Head of caudate nucleus (tissue), 42 donors: ENCODE measurements at regions not wholly inside any gene's neighbourhood (a gene's known extent, or its start where the extent isn't known, plus 50 kb on each side); places are given as distances from the start of the nearest gene placed in this dataset.
"Not testable (repeated sequence)": the region's sequence is repeated elsewhere in the genome, so short reads cannot be mapped to it uniquely, and the experiment has no call there.

ENCODE experiments used
- DNase-seq, 42 donors: peaks; one replicate each; pipeline versions ENCODE4 v3.0.0 to v3.0.0-alpha.2; 2020 to 2021; ENCODE audit warnings: mixed read lengths in 7 of 42
- intact Hi-C: fragments of 100-400 bp; cut with DNase I; formaldehyde crosslinking; loops from one replicate; pipeline ENCODE4 v1.15.0; 2022

GRCh38 chr1:121556560-121556959, 371.8 kb downstream of the SRGAP2C start:
- intact Hi-C loops, DNase-seq: not testable (repeated sequence)

- DNase-seq, intact Hi-C loops: not testable (repeated sequence)
Measured at GRCh38 chr1:121558034-121558433, 373.3 kb downstream of the SRGAP2C start.

- peak in 2 of 42 donors; percentile 1 to 4 for DNase-seq
- intact Hi-C loops: no loop called here
Measured at GRCh38 chr1:121558514-121558913, 373.7 kb downstream of the SRGAP2C start.

- intact Hi-C loops: no loop called here
- DNase-seq: no peak
Measured at GRCh38 chr1:121566346-121566745, 381.6 kb downstream of the SRGAP2C start.

DNA sequence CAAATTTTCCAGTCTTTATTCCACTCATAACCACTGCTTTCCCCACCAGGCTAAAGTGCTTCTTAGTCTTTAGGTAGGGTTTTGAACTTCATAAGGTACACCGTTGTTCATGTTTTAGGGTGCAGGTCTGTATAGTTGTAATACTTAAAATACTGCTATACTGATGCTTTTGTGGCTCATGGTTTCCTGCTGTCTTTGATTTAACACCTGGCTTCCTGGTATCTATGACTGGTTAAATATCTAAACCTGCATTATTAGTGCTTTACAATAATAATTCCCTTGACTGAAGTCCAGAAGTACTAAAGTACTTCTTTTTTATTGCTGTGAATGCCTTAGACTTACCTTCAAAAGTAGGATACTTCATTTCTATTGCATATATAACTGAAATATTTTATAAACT, 384.7 kb downstream of the SRGAP2C start:
- intact Hi-C loops: no loop called here
- DNase-seq: no peak

DNA sequence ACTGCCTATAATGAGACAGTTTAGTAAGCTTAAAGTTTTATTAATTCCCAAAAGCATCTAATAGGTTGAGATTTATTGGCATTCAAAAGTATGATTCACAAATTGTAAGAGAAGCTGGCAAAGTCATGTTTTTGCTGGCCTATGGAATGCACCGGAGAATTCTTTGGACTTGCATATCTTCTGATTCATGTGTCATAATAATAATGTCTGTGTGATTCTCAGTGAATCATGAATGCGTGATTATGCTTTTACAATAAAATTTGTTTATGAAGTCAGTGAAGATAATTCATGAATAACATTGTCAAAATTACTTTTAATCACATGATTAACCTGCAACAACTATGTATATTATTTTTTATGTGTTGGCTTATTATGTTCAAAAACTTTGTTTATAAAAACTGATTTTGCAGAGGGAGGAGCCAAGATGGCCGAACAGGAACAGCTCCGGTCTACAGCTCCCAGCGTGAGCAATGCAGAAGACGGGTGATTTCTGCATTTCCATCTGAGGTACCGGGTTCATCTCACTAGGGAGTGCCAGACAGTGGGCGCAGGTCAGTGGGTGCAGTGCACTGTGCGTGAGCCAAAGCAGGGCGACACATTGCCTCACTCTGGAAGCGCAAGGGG, 389.2 kb downstream of the SRGAP2C start:
- intact Hi-C loops, DNase-seq: not testable (repeated sequence)

DNA sequence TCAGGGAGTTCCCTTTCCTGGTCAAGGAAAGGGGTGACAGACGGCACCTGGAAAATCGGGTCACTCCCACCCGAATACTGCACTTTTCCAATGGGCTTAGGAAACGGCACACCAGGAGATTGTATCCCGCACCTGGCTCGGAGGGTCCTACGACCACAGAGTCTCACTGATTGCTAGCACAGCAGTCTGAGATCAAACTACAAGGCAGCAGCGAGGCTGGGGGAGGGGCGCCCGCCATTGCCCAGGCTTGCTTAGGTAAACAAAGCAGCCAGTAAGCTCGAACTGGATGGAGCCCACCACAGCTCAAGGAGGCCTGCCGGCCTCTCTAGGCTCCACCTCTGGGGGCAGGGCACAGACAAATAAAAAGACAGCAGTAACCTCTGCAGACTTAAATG, 389.7 kb downstream of the SRGAP2C start:
- DNase-seq: not testable (repeated sequence)

GRCh38 chr1:121582898-121583297, 398.1 kb downstream of the SRGAP2C start:
- intact Hi-C loops, DNase-seq: not testable (repeated sequence)

More for the DNA sequence above, 389.7 kb downstream of the SRGAP2C start:
- intact Hi-C loops: not testable (repeated sequence)

DNA sequence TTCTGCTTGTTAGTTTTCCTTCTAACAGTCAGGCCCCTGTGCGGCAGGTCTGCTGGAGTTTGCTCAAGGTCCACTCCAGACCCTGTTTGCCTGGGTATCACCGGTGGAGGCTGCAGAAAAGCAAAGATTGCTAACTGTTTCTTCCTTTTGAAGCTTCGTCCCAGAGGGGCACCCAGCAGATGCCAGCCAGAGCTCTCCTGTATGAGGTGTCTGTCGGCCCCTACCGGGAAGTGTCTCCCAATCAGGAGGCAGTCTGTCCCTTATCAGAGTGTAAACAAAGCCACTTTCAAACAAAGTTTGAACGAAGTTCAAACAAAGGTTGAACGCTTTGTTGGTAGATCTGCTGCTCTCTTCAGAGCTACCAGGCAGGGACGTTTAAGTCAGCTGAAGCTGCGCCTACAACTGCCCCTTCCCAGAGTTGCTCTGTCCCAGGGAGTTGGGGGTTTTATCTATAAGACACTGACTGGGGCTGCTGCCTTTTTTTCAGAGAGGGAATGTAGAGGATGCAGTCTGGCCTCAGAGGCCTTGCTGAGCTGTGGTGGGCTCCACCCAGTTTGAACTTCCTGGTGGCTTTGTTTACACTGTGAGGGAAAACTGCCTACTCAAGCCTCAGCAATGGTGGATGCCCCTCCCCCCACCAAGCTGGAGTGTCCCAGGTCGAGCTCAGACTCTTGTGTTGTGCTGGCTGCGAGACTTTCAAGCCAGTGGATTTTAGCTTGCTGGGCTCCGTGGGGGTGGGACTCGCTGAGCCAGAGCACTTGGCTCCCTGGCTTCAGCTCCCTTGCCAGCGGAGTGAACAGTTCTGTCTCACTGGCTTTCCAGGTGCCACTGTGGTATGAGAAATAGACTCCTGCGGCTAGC, 401.8 kb downstream of the SRGAP2C start:
- intact Hi-C loops: no loop called here
- no peak for DNase-seq

GRCh38 chr1:121587230-121587569, 402.4 kb downstream of the SRGAP2C start:
- intact Hi-C loops: no loop called here
- DNase-seq: no peak

- DNase-seq: no peak
- intact Hi-C loops: no loop called here
Measured at GRCh38 chr1:121587777-121588176, 403.0 kb downstream of the SRGAP2C start.

GRCh38 chr1:121594096-121594495, 409.3 kb downstream of the SRGAP2C start:
- intact Hi-C loops: no loop called here
- DNase-seq: no peak

DNA sequence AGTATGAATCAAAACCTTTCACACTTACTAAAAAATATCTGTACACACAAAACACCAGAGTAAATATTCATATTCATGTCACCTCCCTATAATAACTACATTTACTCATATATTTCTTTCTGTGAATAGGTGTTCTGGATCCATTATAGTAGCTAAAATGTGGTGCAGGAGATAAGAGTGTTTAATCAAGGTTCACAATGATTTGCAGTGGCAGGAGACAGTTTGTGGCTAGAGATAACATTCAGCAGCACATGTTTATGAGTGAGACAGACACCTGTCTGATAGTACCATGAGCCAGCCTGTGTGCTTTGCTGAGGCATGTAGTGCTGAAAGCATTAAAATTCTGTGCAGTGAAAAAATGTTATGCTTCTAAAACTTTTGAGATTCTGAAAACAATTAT, 410.3 kb downstream of the SRGAP2C start:
- DNase-seq: no peak
- intact Hi-C loops: no loop called here

GRCh38 chr1:121604843-121605444, 420.2 kb downstream of the SRGAP2C start:
- intact Hi-C loops, DNase-seq: not testable (repeated sequence)

GRCh38 chr1:121607499-121607898, 422.7 kb downstream of the SRGAP2C start:
- intact Hi-C loops, DNase-seq: not testable (repeated sequence)
